HG02938 (cell line): ENCODE measurements at regions not wholly inside any gene's neighbourhood (a gene's known extent, or its start where the extent isn't known, plus 50 kb on each side); places are given as distances from the start of the nearest gene placed in this dataset.
"Not testable (repeated sequence)": the region's sequence is repeated elsewhere in the genome, so short reads cannot be mapped to it uniquely, and the experiment has no call there.

Experiments
- ATAC-seq: cut with Tn5 transposase; IDR thresholded peaks from one replicate; pipeline ENCODE4 v1.9.1; 2021; ENCODE audit warnings: mild to moderate bottlenecking, moderate library complexity; ENCODE audit not compliant: unreplicated experiment

GRCh38 chr1:68827261-68827660 lies 330.4 kb upstream of the DEPDC1 start:
- no peak for ATAC-seq

GRCh38 chr1:68828013-68828412 lies 331.1 kb upstream of the DEPDC1 start:
- no peak for ATAC-seq

- no peak for ATAC-seq
Observed at GRCh38 chr1:68831281-68831680, 334.4 kb upstream of the DEPDC1 start.

GRCh38 chr1:68848017-68848416 lies 351.1 kb upstream of the DEPDC1 start:
- ATAC-seq = no peak

- ATAC-seq = no peak
Observed at GRCh38 chr1:68868606-68869005, 371.7 kb upstream of the DEPDC1 start.

- no peak for ATAC-seq
Observed at GRCh38 chr1:68873144-68873543, 376.3 kb upstream of the DEPDC1 start.

GRCh38 chr1:68881330-68882194 lies 384.7 kb upstream of the DEPDC1 start:
- not testable (repeated sequence) for ATAC-seq

GRCh38 chr1:68889471-68889870 lies 392.6 kb upstream of the DEPDC1 start:
- no peak for ATAC-seq

- ATAC-seq = no peak
Observed at GRCh38 chr1:68890736-68891135, 393.9 kb upstream of the DEPDC1 start.

GRCh38 chr1:68904477-68904876 lies 407.6 kb upstream of the DEPDC1 start:
- ATAC-seq = no peak

- ATAC-seq = no peak
Observed at GRCh38 chr1:68906431-68906830, 409.5 kb upstream of the DEPDC1 start.

GRCh38 chr1:68907491-68907890 lies 410.6 kb upstream of the DEPDC1 start:
- no peak for ATAC-seq

- ATAC-seq = no peak
Observed at GRCh38 chr1:68908316-68908715, 411.4 kb upstream of the DEPDC1 start.

- ATAC-seq = no peak
Observed at GRCh38 chr1:68916221-68916902, 419.5 kb upstream of the DEPDC1 start.

- ATAC-seq = no peak
Observed at GRCh38 chr1:68917456-68917855, 420.6 kb upstream of the DEPDC1 start.

GRCh38 chr1:68918563-68918962 lies 421.7 kb upstream of the DEPDC1 start:
- no peak for ATAC-seq

GRCh38 chr1:68919075-68919474 lies 422.2 kb upstream of the DEPDC1 start:
- ATAC-seq = no peak

- ATAC-seq = not testable (repeated sequence)
Observed at GRCh38 chr1:68923475-68924088, 426.7 kb upstream of the DEPDC1 start.

GRCh38 chr1:68930101-68930500 lies 433.2 kb upstream of the DEPDC1 start:
- no peak for ATAC-seq

- ATAC-seq = no peak
Observed at GRCh38 chr1:68936530-68936929, 439.6 kb upstream of the DEPDC1 start.

GRCh38 chr1:68938051-68938666 lies 441.3 kb upstream of the DEPDC1 start:
- no peak for ATAC-seq
